ENCODE measurements at regions not wholly inside any gene's neighbourhood (a gene's known extent, or its start where the extent isn't known, plus 50 kb on each side); places are given as distances from the start of the nearest gene placed in this dataset.

DNA sequence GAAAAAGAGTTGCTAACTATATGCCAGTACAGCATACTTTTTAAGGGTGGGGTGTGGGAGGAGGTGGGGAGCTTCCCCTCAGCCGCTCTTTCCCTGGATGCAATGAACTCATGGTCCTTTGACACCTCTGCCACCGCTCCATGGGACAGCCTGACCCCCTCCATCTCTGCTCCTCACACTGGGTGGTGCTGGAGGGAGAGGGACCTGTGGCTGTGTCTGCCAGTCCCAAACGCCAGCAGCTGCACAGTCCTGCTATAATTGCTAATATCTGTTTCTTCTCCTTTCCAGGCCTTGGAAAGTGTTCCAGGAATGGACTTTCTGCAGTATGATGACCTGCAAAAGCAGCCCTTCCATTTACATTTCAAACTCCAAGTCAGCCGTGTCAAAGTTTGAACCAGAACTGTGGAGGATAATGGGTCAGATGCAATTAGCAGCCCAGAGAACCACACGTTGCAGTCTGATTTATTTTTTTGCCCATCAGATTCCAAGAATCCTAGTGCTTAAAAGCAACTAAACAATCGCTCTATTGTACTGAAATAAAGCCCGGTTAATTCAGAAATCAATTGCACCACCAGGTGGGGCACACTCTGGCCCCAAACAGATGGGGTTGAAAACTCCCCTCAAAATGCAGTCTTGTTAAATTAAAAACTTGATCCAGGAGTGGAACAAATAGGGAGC lies 160.7 kb upstream of the LMO4 start:
- TF ChIP-seq, protein P1, sequence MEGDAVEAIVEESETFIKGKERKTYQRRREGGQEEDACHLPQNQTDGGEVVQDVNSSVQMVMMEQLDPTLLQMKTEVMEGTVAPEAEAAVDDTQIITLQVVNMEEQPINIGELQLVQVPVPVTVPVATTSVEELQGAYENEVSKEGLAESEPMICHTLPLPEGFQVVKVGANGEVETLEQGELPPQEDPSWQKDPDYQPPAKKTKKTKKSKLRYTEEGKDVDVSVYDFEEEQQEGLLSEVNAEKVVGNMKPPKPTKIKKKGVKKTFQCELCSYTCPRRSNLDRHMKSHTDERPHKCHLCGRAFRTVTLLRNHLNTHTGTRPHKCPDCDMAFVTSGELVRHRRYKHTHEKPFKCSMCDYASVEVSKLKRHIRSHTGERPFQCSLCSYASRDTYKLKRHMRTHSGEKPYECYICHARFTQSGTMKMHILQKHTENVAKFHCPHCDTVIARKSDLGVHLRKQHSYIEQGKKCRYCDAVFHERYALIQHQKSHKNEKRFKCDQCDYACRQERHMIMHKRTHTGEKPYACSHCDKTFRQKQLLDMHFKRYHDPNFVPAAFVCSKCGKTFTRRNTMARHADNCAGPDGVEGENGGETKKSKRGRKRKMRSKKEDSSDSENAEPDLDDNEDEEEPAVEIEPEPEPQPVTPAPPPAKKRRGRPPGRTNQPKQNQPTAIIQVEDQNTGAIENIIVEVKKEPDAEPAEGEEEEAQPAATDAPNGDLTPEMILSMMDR (IDR thresholded peaks at IDR 0.05), result no peak
- TF ChIP-seq POLR2A (IDR thresholded peaks at IDR 0.05), result no peak

Measured in thyroid gland (tissue), 4 donors.